HEK293 (cell line): ENCODE measurements at regions not wholly inside any gene's neighbourhood (a gene's known extent, or its start where the extent isn't known, plus 50 kb on each side); places are given as distances from the start of the nearest gene placed in this dataset.

Source experiments
- CTCF ChIA-PET: fragments of 350-600 bp; formaldehyde crosslinking; extraction: SDS; loops from one replicate; lab custom pipeline; 2021; ENCODE audit warnings: antibody characterized with exemption; lab: Yijun Ruan, JAX
- POLR2A ChIA-PET: fragments of 300-600 bp; formaldehyde crosslinking; extraction: SDS; loops from one replicate; lab custom pipeline; 2020; ENCODE audit warnings: antibody characterized with exemption, inconsistent platforms; lab: Yijun Ruan, JAX
- H3K27ac ChIP-seq: fragments of 200-500 bp; sonication (Bioruptor generic); 2 replicates; pipeline ENCODE4 v1.5.1; 2014; ENCODE audit warnings: low read depth, low read length, control low read depth, inconsistent platforms; ENCODE audit errors: extremely low read depth
- H3K36me3 ChIP-seq, 2 experiments: fragments of 200-500 bp in 1 of 2; sonication (Bioruptor generic) in 1 of 2; 1 replicate in 1 of 2; 2 replicates in 1 of 2; pipeline ENCODE4 v1.5.1; 2014 to 2017; ENCODE audit warnings: inconsistent platforms in 2 of 2, low read length in 2 of 2; ENCODE audit not compliant: control insufficient read depth in 2 of 2, insufficient read depth in 1 of 2
- H3K4me1 ChIP-seq: fragments of 200-500 bp; sonication (Bioruptor generic); 2 replicates; pipeline ENCODE4 v1.5.1; 2014; ENCODE audit warnings: mild to moderate bottlenecking, low read length, inconsistent platforms; ENCODE audit not compliant: control insufficient read depth, insufficient read depth
- H3K4me3 ChIP-seq: 2 replicates; pipeline ENCODE4 v1.5.1; 2011; ENCODE audit warnings: low read depth, mild to moderate bottlenecking, control low read depth, low read length, moderate library complexity
- H3K9me3 ChIP-seq: fragments of 200-500 bp; sonication (Bioruptor generic); 2 replicates; pipeline ENCODE4 v1.5.1; 2014; ENCODE audit warnings: low read depth, low read length, inconsistent platforms; ENCODE audit not compliant: control insufficient read depth, insufficient read depth
- EGR2 ChIP-seq: fragments of 450-650 bp; formaldehyde crosslinking; IDR thresholded peaks from 2 replicates; pipeline ENCODE4 v1.5.1; 2016; ENCODE audit warnings: low read depth, missing biosample characterization, missing genetic modification characterization
- SP3 ChIP-seq: fragments of 450-650 bp; formaldehyde crosslinking; IDR thresholded peaks from 2 replicates; pipeline ENCODE4 v1.5.1; 2016; ENCODE audit warnings: missing biosample characterization, missing genetic modification characterization
- TRIM28 ChIP-seq: IDR thresholded peaks from 2 replicates; pipeline ENCODE4 v1.6.1; 2011; ENCODE audit warnings: low read length, control low read depth, borderline replicate concordance
- YY2 ChIP-seq: fragments of 450-650 bp; formaldehyde crosslinking; IDR thresholded peaks from 2 replicates; pipeline ENCODE4 v1.5.1; 2016; ENCODE audit warnings: missing biosample characterization, missing genetic modification characterization
- ZBTB17 ChIP-seq: fragments of 450-650 bp; formaldehyde crosslinking; IDR thresholded peaks from 2 replicates; pipeline ENCODE4 v1.5.1; 2016; ENCODE audit warnings: missing biosample characterization, missing genetic modification characterization
- ZIC2 ChIP-seq: fragments of 450-650 bp; formaldehyde crosslinking; IDR thresholded peaks from 2 replicates; pipeline ENCODE4 v1.5.1; 2016; ENCODE audit warnings: missing biosample characterization, missing genetic modification characterization
- ZNF175 ChIP-seq: fragments of 450-650 bp; formaldehyde crosslinking; IDR thresholded peaks from 2 replicates; pipeline ENCODE4 v1.5.1; 2016; ENCODE audit warnings: missing biosample characterization, missing genetic modification characterization
- ZNF184 ChIP-seq: fragments of 450-650 bp; IDR thresholded peaks from 2 replicates; pipeline ENCODE4 v1.5.1; 2018; ENCODE audit warnings: missing biosample characterization, mild to moderate bottlenecking, missing genetic modification characterization
- ZNF354C ChIP-seq: fragments of 450-650 bp; formaldehyde crosslinking; IDR thresholded peaks from 2 replicates; pipeline ENCODE4 v1.5.1; 2016; ENCODE audit warnings: missing biosample characterization, missing genetic modification characterization, low read depth, borderline replicate concordance
- ZNF404 ChIP-seq: fragments of 450-650 bp; formaldehyde crosslinking; IDR thresholded peaks from 2 replicates; pipeline ENCODE4 v1.5.1; 2017; ENCODE audit warnings: missing biosample characterization, missing genetic modification characterization
- ZNF600 ChIP-seq: fragments of 450-650 bp; formaldehyde crosslinking; IDR thresholded peaks from 2 replicates; pipeline ENCODE4 v1.5.1; 2016; ENCODE audit warnings: missing biosample characterization, missing genetic modification characterization
- ZNF610 ChIP-seq: fragments of 450-650 bp; formaldehyde crosslinking; IDR thresholded peaks from 2 replicates; pipeline ENCODE4 v1.5.1; 2016; ENCODE audit warnings: missing biosample characterization, missing genetic modification characterization, borderline replicate concordance
- ZNF707 ChIP-seq: fragments of 450-650 bp; formaldehyde crosslinking; IDR thresholded peaks from 2 replicates; pipeline ENCODE4 v1.5.1; 2016; ENCODE audit warnings: missing biosample characterization, missing genetic modification characterization
- ZNF785 ChIP-seq: fragments of 450-650 bp; formaldehyde crosslinking; IDR thresholded peaks from 2 replicates; pipeline ENCODE4 v1.5.1; 2016; ENCODE audit warnings: missing biosample characterization, missing genetic modification characterization
- ZNF830 ChIP-seq: fragments of 450-650 bp; IDR thresholded peaks from 2 replicates; pipeline ENCODE4 v1.5.0; 2018; ENCODE audit warnings: missing biosample characterization, missing genetic modification characterization, low read depth, mild to moderate bottlenecking, moderate library complexity
- TF ChIP-seq, protein P1 (sequence below): fragments of 450-650 bp; formaldehyde crosslinking; IDR thresholded peaks from 2 replicates; pipeline ENCODE4 v1.5.1; 2016; ENCODE audit warnings: missing biosample characterization, missing genetic modification characterization, low read depth
- TF ChIP-seq, protein P2 (sequence below): fragments of 450-650 bp; formaldehyde crosslinking; IDR thresholded peaks from 2 replicates; pipeline ENCODE4 v1.5.1; 2016; ENCODE audit warnings: missing biosample characterization, missing genetic modification characterization
- TF ChIP-seq, protein P3 (sequence below): fragments of 450-650 bp; formaldehyde crosslinking; IDR thresholded peaks from 2 replicates; pipeline ENCODE4 v1.5.1; 2016; ENCODE audit warnings: missing biosample characterization, missing genetic modification characterization
- TF ChIP-seq, protein P4 (sequence below): fragments of 450-650 bp; formaldehyde crosslinking; IDR thresholded peaks from 2 replicates; pipeline ENCODE4 v1.5.1; 2016; ENCODE audit warnings: missing biosample characterization, missing genetic modification characterization
- TF ChIP-seq, protein P5 (sequence below): IDR thresholded peaks from 2 replicates; pipeline ENCODE4 v1.6.1; 2011; ENCODE audit warnings: mild to moderate bottlenecking, low read depth, low read length, borderline replicate concordance

DNA sequence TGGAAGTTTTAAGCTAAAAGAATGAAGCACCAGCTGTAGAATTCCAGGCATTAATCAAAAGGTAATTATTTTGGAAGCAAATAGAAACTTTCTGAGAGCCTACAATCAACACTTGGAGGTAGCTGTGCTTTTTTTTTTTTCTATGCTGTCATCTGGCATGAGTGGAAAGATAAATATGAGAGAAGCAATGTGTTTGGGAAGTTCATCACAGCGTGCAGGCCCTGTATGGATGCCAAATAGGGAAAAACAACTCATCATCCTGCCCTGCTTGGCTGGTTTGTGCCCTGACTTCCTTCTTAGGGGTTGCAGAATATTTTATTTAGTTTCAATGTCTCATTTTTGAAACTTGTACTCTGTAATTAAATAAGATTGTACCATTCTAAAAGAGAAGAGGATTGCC, 437.4 kb downstream of the PIK3C3 start:
- CTCF ChIA-PET, result no interaction called here
- POLR2A ChIA-PET, result no interaction called here
- no peak overlapping the region for H3K4me3 ChIP-seq
- H3K4me1 ChIP-seq, result no peaks in the 10 kb centered on the region
- no peak overlapping the region for H3K27ac ChIP-seq
- H3K36me3 ChIP-seq, result no peaks in the 10 kb centered on the region
- H3K9me3 ChIP-seq, result no peaks in the 10 kb centered on the region
- TF ChIP-seq ZBTB17 (tag by site-specific recombination) (no peak), SP3 (tag by site-specific recombination) (no peak), TRIM28 (no peak), ZNF610 (tag by site-specific recombination) (no peak), ZNF707 (tag by site-specific recombination) (no peak), ZNF184 (tag by site-specific recombination) (no peak), YY2 (tag by site-specific recombination) (no peak), ZNF785 (tag by site-specific recombination) (no peak), ZNF175 (no peak), EGR2 (no peak), ZNF354C (tag by site-specific recombination) (no peak), ZNF600 (tag by site-specific recombination) (no peak), ZIC2 (tag by site-specific recombination) (no peak), ZNF404 (tag by site-specific recombination) (no peak), ZNF830 (no peak)
- TF ChIP-seq, protein P1, sequence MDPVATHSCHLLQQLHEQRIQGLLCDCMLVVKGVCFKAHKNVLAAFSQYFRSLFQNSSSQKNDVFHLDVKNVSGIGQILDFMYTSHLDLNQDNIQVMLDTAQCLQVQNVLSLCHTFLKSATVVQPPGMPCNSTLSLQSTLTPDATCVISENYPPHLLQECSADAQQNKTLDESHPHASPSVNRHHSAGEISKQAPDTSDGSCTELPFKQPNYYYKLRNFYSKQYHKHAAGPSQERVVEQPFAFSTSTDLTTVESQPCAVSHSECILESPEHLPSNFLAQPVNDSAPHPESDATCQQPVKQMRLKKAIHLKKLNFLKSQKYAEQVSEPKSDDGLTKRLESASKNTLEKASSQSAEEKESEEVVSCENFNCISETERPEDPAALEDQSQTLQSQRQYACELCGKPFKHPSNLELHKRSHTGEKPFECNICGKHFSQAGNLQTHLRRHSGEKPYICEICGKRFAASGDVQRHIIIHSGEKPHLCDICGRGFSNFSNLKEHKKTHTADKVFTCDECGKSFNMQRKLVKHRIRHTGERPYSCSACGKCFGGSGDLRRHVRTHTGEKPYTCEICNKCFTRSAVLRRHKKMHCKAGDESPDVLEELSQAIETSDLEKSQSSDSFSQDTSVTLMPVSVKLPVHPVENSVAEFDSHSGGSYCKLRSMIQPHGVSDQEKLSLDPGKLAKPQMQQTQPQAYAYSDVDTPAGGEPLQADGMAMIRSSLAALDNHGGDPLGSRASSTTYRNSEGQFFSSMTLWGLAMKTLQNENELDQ (tag by site-specific recombination), result no peak
- TF ChIP-seq, protein P2, sequence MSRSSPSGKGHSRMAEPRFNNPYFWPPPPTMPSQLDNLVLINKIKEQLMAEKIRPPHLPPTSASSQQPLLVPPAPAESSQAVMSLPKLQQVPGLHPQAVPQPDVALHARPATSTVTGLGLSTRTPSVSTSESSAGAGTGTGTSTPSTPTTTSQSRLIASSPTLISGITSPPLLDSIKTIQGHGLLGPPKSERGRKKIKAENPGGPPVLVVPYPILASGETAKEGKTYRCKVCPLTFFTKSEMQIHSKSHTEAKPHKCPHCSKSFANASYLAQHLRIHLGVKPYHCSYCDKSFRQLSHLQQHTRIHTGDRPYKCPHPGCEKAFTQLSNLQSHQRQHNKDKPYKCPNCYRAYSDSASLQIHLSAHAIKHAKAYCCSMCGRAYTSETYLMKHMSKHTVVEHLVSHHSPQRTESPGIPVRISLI (tag by site-specific recombination), result no peak
- TF ChIP-seq, protein P3, sequence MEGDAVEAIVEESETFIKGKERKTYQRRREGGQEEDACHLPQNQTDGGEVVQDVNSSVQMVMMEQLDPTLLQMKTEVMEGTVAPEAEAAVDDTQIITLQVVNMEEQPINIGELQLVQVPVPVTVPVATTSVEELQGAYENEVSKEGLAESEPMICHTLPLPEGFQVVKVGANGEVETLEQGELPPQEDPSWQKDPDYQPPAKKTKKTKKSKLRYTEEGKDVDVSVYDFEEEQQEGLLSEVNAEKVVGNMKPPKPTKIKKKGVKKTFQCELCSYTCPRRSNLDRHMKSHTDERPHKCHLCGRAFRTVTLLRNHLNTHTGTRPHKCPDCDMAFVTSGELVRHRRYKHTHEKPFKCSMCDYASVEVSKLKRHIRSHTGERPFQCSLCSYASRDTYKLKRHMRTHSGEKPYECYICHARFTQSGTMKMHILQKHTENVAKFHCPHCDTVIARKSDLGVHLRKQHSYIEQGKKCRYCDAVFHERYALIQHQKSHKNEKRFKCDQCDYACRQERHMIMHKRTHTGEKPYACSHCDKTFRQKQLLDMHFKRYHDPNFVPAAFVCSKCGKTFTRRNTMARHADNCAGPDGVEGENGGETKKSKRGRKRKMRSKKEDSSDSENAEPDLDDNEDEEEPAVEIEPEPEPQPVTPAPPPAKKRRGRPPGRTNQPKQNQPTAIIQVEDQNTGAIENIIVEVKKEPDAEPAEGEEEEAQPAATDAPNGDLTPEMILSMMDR (tag by site-specific recombination), result no peak
- TF ChIP-seq, protein P4, sequence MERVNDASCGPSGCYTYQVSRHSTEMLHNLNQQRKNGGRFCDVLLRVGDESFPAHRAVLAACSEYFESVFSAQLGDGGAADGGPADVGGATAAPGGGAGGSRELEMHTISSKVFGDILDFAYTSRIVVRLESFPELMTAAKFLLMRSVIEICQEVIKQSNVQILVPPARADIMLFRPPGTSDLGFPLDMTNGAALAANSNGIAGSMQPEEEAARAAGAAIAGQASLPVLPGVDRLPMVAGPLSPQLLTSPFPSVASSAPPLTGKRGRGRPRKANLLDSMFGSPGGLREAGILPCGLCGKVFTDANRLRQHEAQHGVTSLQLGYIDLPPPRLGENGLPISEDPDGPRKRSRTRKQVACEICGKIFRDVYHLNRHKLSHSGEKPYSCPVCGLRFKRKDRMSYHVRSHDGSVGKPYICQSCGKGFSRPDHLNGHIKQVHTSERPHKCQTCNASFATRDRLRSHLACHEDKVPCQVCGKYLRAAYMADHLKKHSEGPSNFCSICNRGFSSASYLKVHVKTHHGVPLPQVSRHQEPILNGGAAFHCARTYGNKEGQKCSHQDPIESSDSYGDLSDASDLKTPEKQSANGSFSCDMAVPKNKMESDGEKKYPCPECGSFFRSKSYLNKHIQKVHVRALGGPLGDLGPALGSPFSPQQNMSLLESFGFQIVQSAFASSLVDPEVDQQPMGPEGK, result no peak
- TF ChIP-seq, protein P5, sequence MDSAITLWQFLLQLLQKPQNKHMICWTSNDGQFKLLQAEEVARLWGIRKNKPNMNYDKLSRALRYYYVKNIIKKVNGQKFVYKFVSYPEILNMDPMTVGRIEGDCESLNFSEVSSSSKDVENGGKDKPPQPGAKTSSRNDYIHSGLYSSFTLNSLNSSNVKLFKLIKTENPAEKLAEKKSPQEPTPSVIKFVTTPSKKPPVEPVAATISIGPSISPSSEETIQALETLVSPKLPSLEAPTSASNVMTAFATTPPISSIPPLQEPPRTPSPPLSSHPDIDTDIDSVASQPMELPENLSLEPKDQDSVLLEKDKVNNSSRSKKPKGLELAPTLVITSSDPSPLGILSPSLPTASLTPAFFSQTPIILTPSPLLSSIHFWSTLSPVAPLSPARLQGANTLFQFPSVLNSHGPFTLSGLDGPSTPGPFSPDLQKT, result no peak
